Neural cell (in vitro differentiated cells): ENCODE measurements at regions not wholly inside any gene's neighbourhood (a gene's known extent, or its start where the extent isn't known, plus 50 kb on each side); places are given as distances from the start of the nearest gene placed in this dataset.

ENCODE experiments used
- MXI1 ChIP-seq: fragments of 450-650 bp; conservative IDR thresholded peaks from 2 replicates; pipeline ENCODE4 v1.6.1; 2014; ENCODE audit warnings: antibody characterized with exemption, mild to moderate bottlenecking; ENCODE audit not compliant: poor library complexity, severe bottlenecking
- RAD21 ChIP-seq: fragments of 450-650 bp; conservative IDR thresholded peaks from 2 replicates; pipeline ENCODE4 v1.6.1; 2014; ENCODE audit warnings: antibody characterized with exemption, mild to moderate bottlenecking, moderate library complexity

- TF ChIP-seq MXI1 (no peak), RAD21 (no peak)
Measured at GRCh38 chrX:118174516-118175098, 58.0 kb upstream of the KLHL13 start.
